Osteoblast (primary cell): ENCODE measurements at regions not wholly inside any gene's neighbourhood (a gene's known extent, or its start where the extent isn't known, plus 50 kb on each side); places are given as distances from the start of the nearest gene placed in this dataset.

Experiments
- DNase-seq: peaks from one replicate; pipeline ENCODE4 v3.0.0; 2011; ENCODE audit warnings: low spot score, mixed read lengths; ENCODE audit not compliant: insufficient read length; ENCODE audit errors: missing footprints
- H2AFZ ChIP-seq: 2 replicates; pipeline ENCODE4 v1.6.0; 2011; ENCODE audit warnings: mild to moderate bottlenecking, low read length
- H3K27ac ChIP-seq: 2 replicates; pipeline ENCODE4 v1.5.1; 2011; ENCODE audit warnings: mild to moderate bottlenecking, low read depth, low read length, moderate library complexity
- H3K27me3 ChIP-seq: 2 replicates; pipeline ENCODE4 v1.6.0; 2012; ENCODE audit warnings: mild to moderate bottlenecking, control low read depth, inconsistent platforms, low read length, moderate library complexity; ENCODE audit not compliant: insufficient read depth
- H3K36me3 ChIP-seq: 2 replicates; pipeline ENCODE4 v1.5.1; 2011; ENCODE audit warnings: mild to moderate bottlenecking, low read length, control low read depth, moderate library complexity; ENCODE audit not compliant: insufficient read depth
- H3K4me1 ChIP-seq: 2 replicates; pipeline ENCODE4 v1.5.1; 2011; ENCODE audit warnings: mild to moderate bottlenecking, low read length, control low read depth, moderate library complexity; ENCODE audit not compliant: insufficient read depth
- H3K4me2 ChIP-seq: 2 replicates; pipeline ENCODE4 v1.6.0; 2011; ENCODE audit warnings: mild to moderate bottlenecking, low read length; ENCODE audit not compliant: insufficient read depth
- H3K4me3 ChIP-seq: fragments of 200-600 bp; sonication (generic); 3 replicates; pipeline ENCODE4 v1.5.1; 2012; ENCODE audit warnings: mild to moderate bottlenecking, low read length, inconsistent platforms; ENCODE audit not compliant: insufficient read depth
- H3K79me2 ChIP-seq: 2 replicates; pipeline ENCODE4 v1.6.0; 2012; ENCODE audit warnings: mild to moderate bottlenecking, low read length, control low read depth, inconsistent platforms; ENCODE audit not compliant: insufficient read depth
- H3K9me3 ChIP-seq: 2 replicates; pipeline ENCODE4 v1.5.1; 2011; ENCODE audit warnings: low read depth, low read length, control low read depth
- H4K20me1 ChIP-seq: 2 replicates; pipeline ENCODE4 v1.6.0; 2012; ENCODE audit warnings: mild to moderate bottlenecking, low read length, control low read depth; ENCODE audit not compliant: insufficient read depth
- TF ChIP-seq, protein P1 (sequence below): IDR thresholded peaks from 2 replicates; pipeline ENCODE4 v1.5.1; 2011; ENCODE audit warnings: mild to moderate bottlenecking, low read depth, low read length, moderate library complexity; ENCODE audit errors: extremely low read depth

DNA sequence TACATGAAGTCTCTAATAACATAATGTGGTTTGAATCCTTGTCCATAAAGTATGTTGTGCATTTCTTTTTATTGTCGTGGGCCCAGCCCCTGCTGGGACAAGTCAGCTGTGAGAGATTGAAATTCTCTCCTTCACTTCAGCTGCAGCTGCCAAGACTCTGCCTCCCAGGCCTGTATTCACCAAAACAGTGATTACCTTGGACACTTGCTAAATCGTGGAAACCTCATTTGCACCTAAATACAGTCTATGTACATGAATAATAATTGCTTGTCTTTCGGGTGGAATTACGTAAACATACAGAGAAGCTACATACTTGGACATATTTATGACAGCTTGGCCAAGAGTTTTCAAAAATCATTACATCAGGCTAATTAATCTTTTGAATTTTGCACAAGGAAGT is 898.5 kb upstream of the SEMA6A start:
- Histone ChIP-seq H3K79me2 (no peaks in the 10 kb centered on the region), H4K20me1 (no peaks in the 10 kb centered on the region), H3K27ac (no peak overlapping the region), H3K27me3 (no peaks in the 10 kb centered on the region), H2AFZ (no peak overlapping the region), H3K9me3 (no peaks in the 10 kb centered on the region), H3K4me1 (no peaks in the 10 kb centered on the region), H3K4me2 (no peak overlapping the region), H3K4me3 (no peak overlapping the region), H3K36me3 (no peaks in the 10 kb centered on the region)
- TF ChIP-seq, protein P1, sequence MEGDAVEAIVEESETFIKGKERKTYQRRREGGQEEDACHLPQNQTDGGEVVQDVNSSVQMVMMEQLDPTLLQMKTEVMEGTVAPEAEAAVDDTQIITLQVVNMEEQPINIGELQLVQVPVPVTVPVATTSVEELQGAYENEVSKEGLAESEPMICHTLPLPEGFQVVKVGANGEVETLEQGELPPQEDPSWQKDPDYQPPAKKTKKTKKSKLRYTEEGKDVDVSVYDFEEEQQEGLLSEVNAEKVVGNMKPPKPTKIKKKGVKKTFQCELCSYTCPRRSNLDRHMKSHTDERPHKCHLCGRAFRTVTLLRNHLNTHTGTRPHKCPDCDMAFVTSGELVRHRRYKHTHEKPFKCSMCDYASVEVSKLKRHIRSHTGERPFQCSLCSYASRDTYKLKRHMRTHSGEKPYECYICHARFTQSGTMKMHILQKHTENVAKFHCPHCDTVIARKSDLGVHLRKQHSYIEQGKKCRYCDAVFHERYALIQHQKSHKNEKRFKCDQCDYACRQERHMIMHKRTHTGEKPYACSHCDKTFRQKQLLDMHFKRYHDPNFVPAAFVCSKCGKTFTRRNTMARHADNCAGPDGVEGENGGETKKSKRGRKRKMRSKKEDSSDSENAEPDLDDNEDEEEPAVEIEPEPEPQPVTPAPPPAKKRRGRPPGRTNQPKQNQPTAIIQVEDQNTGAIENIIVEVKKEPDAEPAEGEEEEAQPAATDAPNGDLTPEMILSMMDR = no peak
- no peak for DNase-seq

GRCh38 chr5:117463881-117464570 is 889.4 kb upstream of the SEMA6A start:
- no peak overlapping the region for H3K27ac ChIP-seq
- H3K4me3 ChIP-seq = no peak overlapping the region
- H4K20me1 ChIP-seq = no peaks in the 10 kb centered on the region
- H3K4me1 ChIP-seq = no peaks in the 10 kb centered on the region
- H2AFZ ChIP-seq = no peak overlapping the region
- TF ChIP-seq, protein P1 = no peak
- no peaks in the 10 kb centered on the region for H3K79me2 ChIP-seq
- no peaks in the 10 kb centered on the region for H3K9me3 ChIP-seq
- DNase-seq = no peak
- no peaks in the 10 kb centered on the region for H3K36me3 ChIP-seq
- no peak overlapping the region for H3K4me2 ChIP-seq
- H3K27me3 ChIP-seq = no peaks in the 10 kb centered on the region

DNA sequence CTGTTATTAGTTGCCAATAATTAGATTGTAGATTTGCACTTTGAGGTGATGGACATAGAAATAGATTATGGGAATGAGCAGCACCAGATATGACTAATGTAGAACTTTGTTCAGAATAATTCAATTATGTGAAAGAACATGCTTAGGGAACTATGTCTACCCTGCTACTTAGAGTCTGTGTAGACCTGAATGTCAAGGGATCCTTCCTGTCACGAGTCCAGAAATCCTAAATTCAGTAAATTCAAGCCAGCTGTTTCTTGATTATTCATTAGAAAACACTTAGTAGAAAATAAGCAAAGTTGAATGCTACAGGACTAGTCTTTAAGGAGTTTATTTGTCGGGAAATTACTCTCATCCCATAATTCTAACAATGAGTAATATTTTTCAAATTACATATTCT is 887.3 kb upstream of the SEMA6A start:
- Histone ChIP-seq H3K9me3 (no peaks in the 10 kb centered on the region), H3K4me3 (no peak overlapping the region), H3K4me2 (no peak overlapping the region)

DNA sequence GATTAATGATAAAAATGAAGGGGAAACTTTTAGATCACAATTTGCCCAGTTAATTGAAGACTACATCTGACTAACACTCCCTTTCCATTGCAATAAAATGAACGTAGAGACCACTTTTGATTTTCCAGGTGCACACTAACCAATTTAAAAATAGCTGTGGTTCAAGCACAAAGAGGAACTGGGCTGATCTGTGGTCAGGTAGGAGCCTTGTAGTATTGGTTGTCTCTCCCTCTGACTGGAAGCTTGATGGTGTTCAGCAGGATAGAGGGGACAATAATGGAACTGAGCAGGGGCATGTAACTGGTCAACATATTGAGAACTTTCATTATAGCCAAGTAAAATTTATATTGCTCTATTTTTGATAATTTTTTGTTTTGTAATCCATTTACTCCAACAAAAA is 886.8 kb upstream of the SEMA6A start:
- no peak overlapping the region for H2AFZ ChIP-seq
- H4K20me1 ChIP-seq = no peaks in the 10 kb centered on the region
- H3K79me2 ChIP-seq = no peaks in the 10 kb centered on the region
- H3K9me3 ChIP-seq = no peaks in the 10 kb centered on the region
- H3K4me3 ChIP-seq = no peak overlapping the region
- H3K4me2 ChIP-seq = no peak overlapping the region
- no peaks in the 10 kb centered on the region for H3K27me3 ChIP-seq
- no peaks in the 10 kb centered on the region for H3K4me1 ChIP-seq
- H3K27ac ChIP-seq = no peak overlapping the region
- H3K36me3 ChIP-seq = no peaks in the 10 kb centered on the region
- no peak for DNase-seq
- TF ChIP-seq, protein P1 = no peak

More for the DNA sequence above, 887.3 kb upstream of the SEMA6A start:
- H3K27me3 ChIP-seq = no peaks in the 10 kb centered on the region
- no peak overlapping the region for H3K27ac ChIP-seq
- no peaks in the 10 kb centered on the region for H3K79me2 ChIP-seq
- H3K4me1 ChIP-seq = no peaks in the 10 kb centered on the region
- H2AFZ ChIP-seq = no peak overlapping the region
- H4K20me1 ChIP-seq = no peaks in the 10 kb centered on the region
- TF ChIP-seq, protein P1 = no peak
- no peaks in the 10 kb centered on the region for H3K36me3 ChIP-seq
- no peak for DNase-seq
